A549 (cell line): ENCODE measurements at regions not wholly inside any gene's neighbourhood (a gene's known extent, or its start where the extent isn't known, plus 50 kb on each side); places are given as distances from the start of the nearest gene placed in this dataset.

ENCODE experiments used
- ATAC-seq, 2 experiments: fragments of 200-7000 bp in 1 of 2; fragments of >200 bp in 1 of 2; cut with Nextera tagmentation in 1 of 2; cut with Tn5 transposase in 1 of 2; 3 replicates each; pipeline versions ENCODE4 v1.8.0 to v1.9.1; 2018 to 2020; ENCODE audit warnings: mild to moderate bottlenecking in 1 of 2, moderate library complexity in 1 of 2
- CTCF ChIA-PET: fragments of 300-600 bp; sonication (Branson Sonifier 250); formaldehyde crosslinking; extraction: SDS; loops from one replicate; lab custom pipeline; 2021; ENCODE audit warnings: antibody characterized with exemption, inconsistent platforms; lab: Yijun Ruan, JAX
- POLR2A ChIA-PET: fragments of 350-600 bp; formaldehyde crosslinking; extraction: SDS; loops from one replicate; lab custom pipeline; 2021; ENCODE audit warnings: antibody characterized with exemption, inconsistent platforms; lab: Yijun Ruan, JAX
- DNase-seq, 2 experiments: peaks; one replicate each; pipeline versions ENCODE4 v3.0.0 to v3.0.0-alpha.2; 2011 to 2016; ENCODE audit warnings: low read depth in 1 of 2, low spot score in 1 of 2
- FAIRE-seq: peaks from 2 replicates; lab custom pipeline; 2011; peaks lifted over from hg19 to GRCh38; lab: Jason Lieb, UNC
- H3K27ac ChIP-seq, 2 experiments: fragments of >200 bp; sonication (Bioruptor Twin); formaldehyde crosslinking; 3 replicates each; pipeline ENCODE4 v1.5.1; 2016 to 2017
- H3K4me1 ChIP-seq: fragments of >200 bp; sonication (Bioruptor Twin); formaldehyde crosslinking; 3 replicates; pipeline ENCODE4 v1.6.1; 2016
- H3K4me2 ChIP-seq: fragments of >200 bp; sonication (Bioruptor Twin); formaldehyde crosslinking; 3 replicates; pipeline ENCODE4 v1.6.1; 2016
- H3K4me3 ChIP-seq: fragments of >200 bp; sonication (Bioruptor Twin); formaldehyde crosslinking; 3 replicates; pipeline ENCODE4 v1.5.1; 2016
- H3K9me3 ChIP-seq: fragments of >200 bp; sonication (Bioruptor Twin); formaldehyde crosslinking; 3 replicates; pipeline ENCODE4 v1.6.1; 2016
- BCL3 ChIP-seq: fragments of >200 bp; sonication (Bioruptor Twin); formaldehyde crosslinking; IDR thresholded peaks from 3 replicates; pipeline ENCODE4 v1.6.1; 2016
- BHLHE40 ChIP-seq: IDR thresholded peaks from 2 replicates; pipeline ENCODE4 v1.6.1; 2012; ENCODE audit warnings: low read depth, low read length, inconsistent platforms
- CEBPB ChIP-seq, 2 experiments: fragments of >200 bp in 1 of 2; sonication (Bioruptor Twin) in 1 of 2; formaldehyde crosslinking in 1 of 2; IDR thresholded peaks; 2 replicates each; pipeline ENCODE4 v1.6.1; 2012 to 2016
- CHD4 ChIP-seq: fragments of 200-600 bp; sonication (generic); IDR thresholded peaks from 2 replicates; pipeline ENCODE4 v1.6.1; 2016; ENCODE audit warnings: antibody characterized with exemption, mild to moderate bottlenecking, borderline replicate concordance
- CTCF ChIP-seq: fragments of >200 bp; sonication (Bioruptor Twin); formaldehyde crosslinking; IDR thresholded peaks from 3 replicates; pipeline ENCODE4 v1.5.1; 2016
- E2F6 ChIP-seq: IDR thresholded peaks from 2 replicates; pipeline ENCODE4 v1.6.1; 2012; ENCODE audit warnings: low read depth, borderline replicate concordance
- EHF ChIP-seq: fragments of 250-450 bp; sonication (Bioruptor Pico); IDR thresholded peaks from 2 replicates; pipeline ENCODE4 v1.5.0; 2020; ENCODE audit warnings: mild to moderate bottlenecking
- EP300 ChIP-seq, 2 experiments: fragments of >200 bp; sonication (Bioruptor Twin); formaldehyde crosslinking; IDR thresholded peaks; 2 replicates in 1 of 2; 3 replicates in 1 of 2; pipeline ENCODE4 v1.6.1; 2016 to 2017
- FOSL2 ChIP-seq, 2 experiments: fragments of 450-650 bp in 1 of 2; fragments of >200 bp in 1 of 2; sonication (Bioruptor Twin) in 1 of 2; formaldehyde crosslinking; IDR thresholded peaks; 2 replicates each; pipeline versions ENCODE4 v1.5.0 to v1.6.1; 2016 to 2020; ENCODE audit warnings: mild to moderate bottlenecking in 1 of 2, moderate library complexity in 1 of 2
- HDAC2 ChIP-seq: fragments of 200-600 bp; sonication (generic); IDR thresholded peaks from 2 replicates; pipeline ENCODE4 v1.6.1; 2016
- HES2 ChIP-seq: fragments of >200 bp; sonication (Bioruptor Twin); formaldehyde crosslinking; IDR thresholded peaks from 2 replicates; pipeline ENCODE4 v1.6.1; 2016
- HEYL ChIP-seq: fragments of 250-450 bp; sonication (Bioruptor Pico); IDR thresholded peaks from 2 replicates; pipeline ENCODE4 v1.8.0; 2021; ENCODE audit warnings: mild to moderate bottlenecking, moderate library complexity
- HMGXB4 ChIP-seq: fragments of 250-450 bp; sonication (Bioruptor Pico); IDR thresholded peaks from 2 replicates; pipeline ENCODE4 v1.5.0; 2021; ENCODE audit warnings: mild to moderate bottlenecking, moderate library complexity, borderline replicate concordance
- HOXB13 ChIP-seq: fragments of 250-450 bp; sonication (Bioruptor Pico); IDR thresholded peaks from 2 replicates; pipeline ENCODE4 v1.5.0; 2020; ENCODE audit warnings: low read depth, mild to moderate bottlenecking, moderate library complexity
- HOXB5 ChIP-seq: fragments of 250-450 bp; sonication (Bioruptor Pico); IDR thresholded peaks from 2 replicates; pipeline ENCODE4 v1.5.0; 2020; ENCODE audit warnings: mild to moderate bottlenecking, moderate library complexity
- JUN ChIP-seq, 2 experiments: fragments of >200 bp; sonication (Bioruptor Twin); formaldehyde crosslinking; IDR thresholded peaks; 2 replicates in 1 of 2; 3 replicates in 1 of 2; pipeline ENCODE4 v1.6.1; 2016 to 2017
- JUNB ChIP-seq: fragments of >200 bp; sonication (Bioruptor Twin); formaldehyde crosslinking; IDR thresholded peaks from 2 replicates; pipeline ENCODE4 v1.6.1; 2016
- KDM5A ChIP-seq: fragments of 200-600 bp; sonication (generic); IDR thresholded peaks from 2 replicates; pipeline ENCODE4 v1.6.1; 2016; ENCODE audit warnings: antibody characterized with exemption, mild to moderate bottlenecking
- MAX ChIP-seq: IDR thresholded peaks from 2 replicates; pipeline ENCODE4 v1.6.1; 2012
- PBX3 ChIP-seq: IDR thresholded peaks from 2 replicates; pipeline ENCODE4 v1.6.1; 2012
- POLR2A ChIP-seq: IDR thresholded peaks from 2 replicates; pipeline ENCODE4 v1.6.1; 2012; ENCODE audit warnings: mild to moderate bottlenecking, low read length
- SMC3 ChIP-seq: fragments of >200 bp; sonication (Bioruptor Twin); formaldehyde crosslinking; IDR thresholded peaks from 3 replicates; pipeline ENCODE4 v1.6.1; 2018; ENCODE audit warnings: inconsistent platforms
- TP53 ChIP-seq: fragments of 250-450 bp; sonication (Bioruptor Pico); IDR thresholded peaks from 2 replicates; pipeline ENCODE4 v1.5.0; 2021; ENCODE audit warnings: mild to moderate bottlenecking, moderate library complexity
- USF2 ChIP-seq: fragments of 450-650 bp; IDR thresholded peaks from 2 replicates; pipeline ENCODE4 v1.6.1; 2014; ENCODE audit warnings: antibody characterized with exemption
- ZC3H11A ChIP-seq: fragments of 450-650 bp; IDR thresholded peaks from 2 replicates; pipeline ENCODE4 v1.6.1; 2014; ENCODE audit warnings: antibody characterized with exemption, mild to moderate bottlenecking
- ZNF302 ChIP-seq: fragments of 250-450 bp; sonication (Bioruptor Pico); IDR thresholded peaks from 2 replicates; pipeline ENCODE4 v1.9.0; 2021; ENCODE audit warnings: inconsistent platforms, mild to moderate bottlenecking, moderate library complexity
- ZSCAN20 ChIP-seq: fragments of 250-450 bp; sonication (Bioruptor Pico); IDR thresholded peaks from 2 replicates; pipeline ENCODE4 v1.8.0; 2022; ENCODE audit warnings: mild to moderate bottlenecking, moderate library complexity
- WGBS: methylation state at CpG from one replicate; pipeline ENCODE4 v1.1.6; 2017; ENCODE audit errors: missing lambda C conversion rate; 5-methylcytosine and 5-hydroxymethylcytosine counted together

- TF ChIP-seq JUN (IDR thresholded peaks at IDR 0.05) (peak in 1 of 2 experiments; percentile 54; a peak in 1 of 5 replicates), CHD4 (no peak), EP300 (IDR thresholded peaks at IDR 0.05) (peak in 1 of 2 experiments; percentile 9; a peak in 2 of 5 replicates), HEYL (CRISPR knock-in tag) (no peak)
Measured at GRCh38 chr22:48370508-48371325, 1457.0 kb downstream of the BRD1 start.

GRCh38 chr22:48369789-48370507 is 1457.7 kb downstream of the BRD1 start:
- peak; percentile 96 to 97 for ATAC-seq
- Histone ChIP-seq H3K4me3 (no peak overlapping the region), H3K4me2 (peak overlapping the region; percentile 68), H3K9me3 (no peaks in the 10 kb centered on the region), H3K4me1 (peaks cover 27% of the 10 kb centered on the region), H3K27ac (peak overlapping the region; percentile 93 to 98)
- DNase-seq: peak; percentile 84 to 99
- FAIRE-seq: no peak
- 8% methylated on average over 13 of the region's 17 CpGs for WGBS
- POLR2A ChIA-PET: interaction anchor here (1.3 kb wide), 1 partner anchor 120 kb away, joined by 3 read pairs; no protein-coding TSS in a partner anchor
- CTCF ChIA-PET: interaction anchor here (1.0 kb wide), 1 partner anchor 123 kb away, joined by 3 read pairs; no protein-coding TSS in a partner anchor
- TF ChIP-seq ZC3H11A (no peak), HES2 (no peak; the same call in 1 of the 2 replicates), TP53 (CRISPR knock-in tag) (no peak), USF2 (no peak), PBX3 (peak; percentile 71; the same call in 1 of the 2 replicates), EP300 (IDR thresholded peaks at IDR 0.05) (peak; percentile 95 to 96), JUNB (peak; percentile 68), HOXB13 (peak; percentile 66), EHF (CRISPR knock-in tag) (peak; percentile 74; the same call in 1 of the 2 replicates), ZSCAN20 (CRISPR knock-in tag) (0 out of 2 replicates have a peak, but pooled peaks have one; percentile 78), CTCF (no peak), BCL3 (peak; percentile 87), HMGXB4 (CRISPR knock-in tag) (no peak), SMC3 (peak; percentile 60; the same call in 2 of the 3 replicates), ZNF302 (CRISPR knock-in tag) (no peak), FOSL2 (IDR thresholded peaks at IDR 0.05) (no peak), FOSL2 (CRISPR knock-in tag; IDR thresholded peaks at IDR 0.05) (peak; percentile 38; the same call in 1 of the 2 replicates), HDAC2 (no peak), POLR2A (no peak), E2F6 (peak; percentile 82), MAX (peak; percentile 81), KDM5A (no peak), CEBPB (IDR thresholded peaks at IDR 0.05) (peak; percentile 8 to 68; a peak in 3 of 4 replicates), BHLHE40 (no peak), HOXB5 (CRISPR knock-in tag) (peak; percentile 64)

More at GRCh38 chr22:48370508-48371325, 1457.0 kb downstream of the BRD1 start:
- ChIA-PET CTCF (no interaction called here), POLR2A (interaction anchor here (1.3 kb wide), 1 partner anchor 119 kb away, joined by 3 read pairs; no protein-coding TSS in a partner anchor)
- peak; percentile 47 to 53 for ATAC-seq
- H3K4me1 ChIP-seq: peaks cover 27% of the 10 kb centered on the region
- no peaks in the 10 kb centered on the region for H3K9me3 ChIP-seq
- H3K4me2 ChIP-seq: peak overlapping the region; percentile 68
- DNase-seq: peak; percentile 25 to 78
- peak overlapping the region; percentile 93 to 98 for H3K27ac ChIP-seq
- H3K4me3 ChIP-seq: no peak overlapping the region
- FAIRE-seq: no peak
- WGBS: 24% methylated on average over 13 of the region's 13 CpGs
